ENCODE measurements at regions not wholly inside any gene's neighbourhood (a gene's known extent, or its start where the extent isn't known, plus 50 kb on each side); places are given as distances from the start of the nearest gene placed in this dataset.

DNA sequence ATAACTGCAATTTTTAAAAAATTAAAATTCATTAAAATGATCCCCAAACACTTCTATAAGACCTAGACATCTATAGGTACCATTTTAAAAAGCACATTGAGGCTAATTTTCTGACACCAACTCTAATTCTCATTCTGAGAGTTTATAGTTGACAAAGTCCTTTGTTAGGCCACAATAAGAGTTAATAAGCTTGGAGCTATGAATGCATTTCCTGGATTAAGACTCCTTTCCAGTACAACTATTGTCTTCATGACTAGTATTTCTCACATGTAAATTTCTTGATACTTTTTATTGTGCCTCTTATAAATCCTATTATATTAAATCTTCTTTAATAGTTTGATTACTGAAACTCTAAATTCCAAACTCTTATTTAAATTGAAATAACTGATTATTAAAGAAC lies 340.8 kb downstream of the KLF12 start:
- H3K9me3 ChIP-seq = no peaks in the 10 kb centered on the region
- no peak overlapping the region for H3K4me3 ChIP-seq
- TF ChIP-seq EP300 (IDR thresholded peaks at IDR 0.05) (no peak), POLR2A (IDR thresholded peaks at IDR 0.05) (no peak)
- TF ChIP-seq, protein P1, sequence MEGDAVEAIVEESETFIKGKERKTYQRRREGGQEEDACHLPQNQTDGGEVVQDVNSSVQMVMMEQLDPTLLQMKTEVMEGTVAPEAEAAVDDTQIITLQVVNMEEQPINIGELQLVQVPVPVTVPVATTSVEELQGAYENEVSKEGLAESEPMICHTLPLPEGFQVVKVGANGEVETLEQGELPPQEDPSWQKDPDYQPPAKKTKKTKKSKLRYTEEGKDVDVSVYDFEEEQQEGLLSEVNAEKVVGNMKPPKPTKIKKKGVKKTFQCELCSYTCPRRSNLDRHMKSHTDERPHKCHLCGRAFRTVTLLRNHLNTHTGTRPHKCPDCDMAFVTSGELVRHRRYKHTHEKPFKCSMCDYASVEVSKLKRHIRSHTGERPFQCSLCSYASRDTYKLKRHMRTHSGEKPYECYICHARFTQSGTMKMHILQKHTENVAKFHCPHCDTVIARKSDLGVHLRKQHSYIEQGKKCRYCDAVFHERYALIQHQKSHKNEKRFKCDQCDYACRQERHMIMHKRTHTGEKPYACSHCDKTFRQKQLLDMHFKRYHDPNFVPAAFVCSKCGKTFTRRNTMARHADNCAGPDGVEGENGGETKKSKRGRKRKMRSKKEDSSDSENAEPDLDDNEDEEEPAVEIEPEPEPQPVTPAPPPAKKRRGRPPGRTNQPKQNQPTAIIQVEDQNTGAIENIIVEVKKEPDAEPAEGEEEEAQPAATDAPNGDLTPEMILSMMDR (IDR thresholded peaks at IDR 0.05) = no peak
- H3K4me1 ChIP-seq (ENCODE audit: insufficient read depth) = no peaks in the 10 kb centered on the region
- H3K27ac ChIP-seq = no peak overlapping the region
- intact Hi-C loops (cut with DNase I) = no loop called here
- H3K27me3 ChIP-seq = no peaks in the 10 kb centered on the region
- H3K36me3 ChIP-seq = no peaks in the 10 kb centered on the region
- no peak for DNase-seq

- Histone ChIP-seq H3K27ac (no peak overlapping the region), H3K4me3 (no peak overlapping the region), H3K4me1 (ENCODE audit: insufficient read depth) (no peaks in the 10 kb centered on the region), H3K36me3 (no peaks in the 10 kb centered on the region), H3K9me3 (no peaks in the 10 kb centered on the region), H3K27me3 (no peaks in the 10 kb centered on the region)
- no peak for DNase-seq
- intact Hi-C loops (cut with DNase I) = no loop called here
- WGBS, 3 donors = 88 to 89% (median 88%) methylated on average over 5 of the region's 5 CpGs
- TF ChIP-seq EP300 (IDR thresholded peaks at IDR 0.05) = no peak
Measured at GRCh38 chr13:73792796-73793195, 341.4 kb downstream of the KLF12 start.

- H3K27ac ChIP-seq = no peak overlapping the region
- H3K27me3 ChIP-seq = no peaks in the 10 kb centered on the region
- no peak for DNase-seq
- 35 to 40% (median 39%) methylated on average over 6 of the region's 6 CpGs for WGBS, 3 donors
- intact Hi-C loops (cut with DNase I) = no loop called here
- TF ChIP-seq POLR2A (IDR thresholded peaks at IDR 0.05) = no peak
- TF ChIP-seq EP300 (IDR thresholded peaks at IDR 0.05) = no peak
- TF ChIP-seq, protein P1 (IDR thresholded peaks at IDR 0.05) = no peak
- H3K4me1 ChIP-seq (ENCODE audit: insufficient read depth) = peaks cover 2% of the 10 kb centered on the region
- no peaks in the 10 kb centered on the region for H3K36me3 ChIP-seq
- H3K9me3 ChIP-seq = no peaks in the 10 kb centered on the region
- no peak overlapping the region for H3K4me3 ChIP-seq
Measured at GRCh38 chr13:73782450-73783449, 351.5 kb downstream of the KLF12 start.

DNA sequence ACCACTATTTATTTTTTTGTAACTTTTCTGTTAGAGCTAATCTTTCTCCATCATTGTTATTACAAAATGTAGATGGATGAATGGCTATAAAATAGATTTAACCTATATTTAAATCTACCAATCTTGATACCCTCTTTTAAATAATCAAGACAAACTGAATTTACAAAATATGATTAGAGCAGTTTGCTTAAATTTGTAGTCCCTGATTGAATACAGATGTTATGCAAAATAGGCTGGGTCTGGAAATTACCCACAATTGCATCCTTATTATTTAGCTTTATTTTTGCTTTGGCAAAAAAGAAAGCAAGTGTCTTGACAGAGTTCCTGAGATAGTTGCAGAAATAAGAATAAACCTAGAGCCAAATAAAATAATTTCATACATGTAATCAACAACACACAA lies 352.8 kb downstream of the KLF12 start:
- Histone ChIP-seq H3K36me3 (no peaks in the 10 kb centered on the region), H3K4me3 (no peak overlapping the region), H3K9me3 (no peaks in the 10 kb centered on the region), H3K4me1 (ENCODE audit: insufficient read depth) (peaks cover 2% of the 10 kb centered on the region), H3K27ac (no peak overlapping the region), H3K27me3 (no peaks in the 10 kb centered on the region)
- no peak for DNase-seq
- intact Hi-C loops (cut with DNase I) = no loop called here
- TF ChIP-seq POLR2A (IDR thresholded peaks at IDR 0.05) (no peak), EP300 (IDR thresholded peaks at IDR 0.05) (no peak)
- TF ChIP-seq, protein P1 (IDR thresholded peaks at IDR 0.05) = no peak

DNA sequence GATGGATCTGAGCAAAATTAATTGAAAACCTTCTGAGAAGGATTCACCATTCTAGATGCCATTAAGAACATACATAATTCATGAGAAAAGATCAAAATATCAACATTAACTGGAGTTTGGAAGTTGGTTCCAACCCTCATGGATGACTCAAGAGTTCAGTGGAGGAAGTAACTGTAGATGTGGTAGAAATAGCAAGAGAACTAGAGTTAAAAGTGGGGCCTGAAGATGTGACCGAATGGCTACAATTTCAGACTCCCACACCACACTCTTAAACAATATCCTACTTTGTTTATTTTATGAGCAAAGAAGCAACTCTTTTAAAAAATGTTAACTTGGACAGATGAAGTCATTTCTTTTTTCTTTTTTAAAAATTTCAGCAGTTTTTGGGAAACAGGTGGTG lies 354.3 kb downstream of the KLF12 start:
- Histone ChIP-seq H3K27me3 (no peaks in the 10 kb centered on the region), H3K9me3 (no peaks in the 10 kb centered on the region), H3K27ac (no peak overlapping the region), H3K36me3 (no peaks in the 10 kb centered on the region), H3K4me1 (ENCODE audit: insufficient read depth) (peaks cover 2% of the 10 kb centered on the region), H3K4me3 (no peak overlapping the region)
- intact Hi-C loops (cut with DNase I) = no loop called here
- TF ChIP-seq POLR2A (IDR thresholded peaks at IDR 0.05) = no peak
- TF ChIP-seq, protein P1 (IDR thresholded peaks at IDR 0.05) = no peak
- TF ChIP-seq EP300 (IDR thresholded peaks at IDR 0.05) = no peak
- no peak for DNase-seq
- 91 to 96% (median 92%) methylated on average over 1 of the region's 1 CpG for WGBS, 3 donors

All from ovary (tissue), 7 donors.